GM23338 (cell line): ENCODE measurements at regions not wholly inside any gene's neighbourhood (a gene's known extent, or its start where the extent isn't known, plus 50 kb on each side); places are given as distances from the start of the nearest gene placed in this dataset.

ENCODE experiments used
- ATAC-seq: fragments of 200-7000 bp; cut with Tn5 transposase; 3 replicates; pipeline ENCODE4 v1.9.1; 2020
- DNase-seq: peaks from one replicate; pipeline ENCODE4 v3.0.0-alpha.2; 2015; ENCODE audit warnings: low spot score
- H2AFZ ChIP-seq: fragments of 200-600 bp; sonication (generic); 2 replicates; pipeline ENCODE4 v1.8.0; 2016; ENCODE audit warnings: antibody characterized with exemption, mild to moderate bottlenecking, moderate library complexity
- H3F3A ChIP-seq: fragments of 200-600 bp; sonication (generic); replicated peaks from 2 replicates; pipeline ENCODE4 v1.8.0; 2017; ENCODE audit warnings: antibody characterized with exemption, mixed run types, low read depth
- H3K27ac ChIP-seq: fragments of 200-600 bp; sonication (generic); 2 replicates; pipeline ENCODE4 v1.6.1; 2016; ENCODE audit warnings: low read depth
- H3K27me3 ChIP-seq: fragments of 200-600 bp; sonication (generic); 2 replicates; pipeline ENCODE4 v1.8.0; 2016; ENCODE audit warnings: mild to moderate bottlenecking, mixed run types, moderate library complexity; ENCODE audit not compliant: insufficient read depth
- H3K36me3 ChIP-seq: fragments of 200-600 bp; sonication (generic); 2 replicates; pipeline ENCODE4 v1.8.0; 2016; ENCODE audit warnings: mild to moderate bottlenecking; ENCODE audit not compliant: insufficient read depth
- H3K4me1 ChIP-seq: fragments of 200-600 bp; sonication (generic); 2 replicates; pipeline ENCODE4 v1.8.0; 2016; ENCODE audit warnings: mild to moderate bottlenecking, moderate library complexity; ENCODE audit not compliant: insufficient read depth
- H3K4me2 ChIP-seq: fragments of 200-600 bp; sonication (generic); 2 replicates; pipeline ENCODE4 v1.7.1; 2017; ENCODE audit warnings: mixed run types
- H3K4me3 ChIP-seq: fragments of 200-600 bp; sonication (generic); 2 replicates; pipeline ENCODE4 v1.6.1; 2016; ENCODE audit warnings: mixed run types
- H3K79me2 ChIP-seq: fragments of 200-600 bp; sonication (generic); replicated peaks from 2 replicates; pipeline ENCODE4 v1.8.0; 2017; ENCODE audit warnings: mild to moderate bottlenecking; ENCODE audit not compliant: insufficient read depth
- H3K9me2 ChIP-seq: fragments of 200-600 bp; sonication (generic); 2 replicates; pipeline ENCODE4 v1.8.0; 2017; ENCODE audit not compliant: insufficient read depth
- H4K20me1 ChIP-seq: fragments of 200-600 bp; sonication (generic); replicated peaks from 2 replicates; pipeline ENCODE4 v1.8.0; 2017; ENCODE audit warnings: mild to moderate bottlenecking; ENCODE audit not compliant: insufficient read depth
- H3K27ac Mint-ChIP-seq: 2 replicates; pipeline ENCODE4 v1.8.0; 2020; ENCODE audit warnings: inconsistent platforms, mild to moderate bottlenecking, moderate library complexity, mixed read lengths
- H3K27me3 Mint-ChIP-seq: 3 replicates; pipeline ENCODE4 v1.8.0; 2022; ENCODE audit warnings: low read depth, mild to moderate bottlenecking, moderate library complexity, mixed read lengths, inconsistent platforms; ENCODE audit not compliant: insufficient read depth, poor library complexity
- H3K36me3 Mint-ChIP-seq: 3 replicates; pipeline ENCODE4 v1.8.0; 2021; ENCODE audit warnings: low read depth, mild to moderate bottlenecking, inconsistent platforms, moderate library complexity, mixed read lengths
- H3K4me1 Mint-ChIP-seq: 3 replicates; pipeline ENCODE4 v1.8.0; 2020; ENCODE audit warnings: mild to moderate bottlenecking, inconsistent platforms, mixed read lengths
- H3K4me3 Mint-ChIP-seq: 3 replicates; pipeline ENCODE4 v1.8.0; 2021; ENCODE audit warnings: moderate library complexity, mild to moderate bottlenecking, inconsistent platforms, mixed read lengths
- H3K9me3 Mint-ChIP-seq: 3 replicates; pipeline ENCODE4 v1.8.0; 2020; ENCODE audit warnings: moderate library complexity, mild to moderate bottlenecking, inconsistent platforms, mixed read lengths
- CREB1 ChIP-seq: fragments of 250-450 bp; sonication (Bioruptor Pico); IDR thresholded peaks from 2 replicates; pipeline ENCODE4 v1.5.0; 2020; ENCODE audit warnings: low read depth, mild to moderate bottlenecking, moderate library complexity
- CTCF ChIP-seq, 2 experiments: fragments of 200-600 bp in 1 of 2; sonication (generic) in 1 of 2; conservative IDR thresholded peaks; 2 replicates each; pipeline versions ENCODE4 v1.5.1 to v1.6.1; 2016 to 2017; ENCODE audit warnings: antibody characterized with exemption in 2 of 2, low read depth in 2 of 2, mild to moderate bottlenecking in 2 of 2, moderate library complexity in 1 of 2
- ETS1 ChIP-seq: IDR thresholded peaks from 2 replicates; pipeline ENCODE4 v1.6.1; 2016; ENCODE audit warnings: antibody characterized with exemption
- EZH2 ChIP-seq: fragments of 200-600 bp; sonication (generic); IDR thresholded peaks from one replicate; pipeline ENCODE4 v1.8.0; 2017; ENCODE audit warnings: antibody characterized with exemption, mild to moderate bottlenecking, low read depth; ENCODE audit not compliant: unreplicated experiment
- EZH2phosphoT487 ChIP-seq: fragments of 200-600 bp; sonication (generic); IDR thresholded peaks from one replicate; pipeline ENCODE4 v1.8.1; 2018; ENCODE audit warnings: antibody characterized with exemption; ENCODE audit not compliant: unreplicated experiment
- JUNB ChIP-seq: IDR thresholded peaks from one replicate; pipeline ENCODE4 v1.6.1; 2016; ENCODE audit warnings: antibody characterized with exemption; ENCODE audit not compliant: unreplicated experiment
- NANOG ChIP-seq: IDR thresholded peaks from 2 replicates; pipeline ENCODE4 v1.6.1; 2016; ENCODE audit warnings: antibody characterized with exemption, borderline replicate concordance
- POLR2AphosphoS5 ChIP-seq: IDR thresholded peaks from 2 replicates; pipeline ENCODE4 v1.6.1; 2016; ENCODE audit warnings: antibody characterized with exemption, low read depth
- REST ChIP-seq: IDR thresholded peaks from one replicate; pipeline ENCODE4 v1.6.1; 2018; ENCODE audit warnings: antibody characterized with exemption; ENCODE audit not compliant: unreplicated experiment
- STAT1 ChIP-seq: IDR thresholded peaks from one replicate; pipeline ENCODE4 v1.6.1; 2016; ENCODE audit warnings: antibody characterized with exemption; ENCODE audit not compliant: unreplicated experiment
- ZNF331 ChIP-seq: fragments of 250-450 bp; sonication (Bioruptor Pico); IDR thresholded peaks from 2 replicates; pipeline ENCODE4 v1.5.0; 2020; ENCODE audit warnings: low read depth, mild to moderate bottlenecking, moderate library complexity
- ZNF462 ChIP-seq: fragments of 250-450 bp; sonication (Bioruptor Pico); IDR thresholded peaks from 2 replicates; pipeline ENCODE4 v1.5.0; 2020; ENCODE audit warnings: mild to moderate bottlenecking, moderate library complexity

- no peak for TF ChIP-seq ZNF462
These were observed 265.7 kb upstream of the ZC3H15 start (continued) for GRCh38 chr2:186220409-186220808.

- Histone ChIP-seq H3K27me3 (no peaks in the 10 kb centered on the region), H3K4me2 (no peak overlapping the region), H2AFZ (no peak overlapping the region), H3F3A (no peaks in the 10 kb centered on the region), H3K27ac (no peak overlapping the region), H3K4me3 (no peak overlapping the region), H3K79me2 (no peaks in the 10 kb centered on the region), H4K20me1 (no peaks in the 10 kb centered on the region), H3K36me3 (peaks cover 8% of the 10 kb centered on the region), H3K9me2 (0 out of 2 replicates have a peak, but pooled peaks cover 3% of the 10 kb centered on the region), H3K4me1 (no peaks in the 10 kb centered on the region)
- Mint-ChIP-seq H3K27ac (no peak overlapping the region), H3K9me3 (peaks cover 72% of the 10 kb centered on the region), H3K36me3 (peaks cover 62% of the 10 kb centered on the region), H3K4me1 (no peaks in the 10 kb centered on the region), H3K27me3 (peaks cover 10% of the 10 kb centered on the region), H3K4me3 (no peak overlapping the region)
- DNase-seq (no peak), ATAC-seq (no peak)
- TF ChIP-seq EZH2 (no peak), NANOG (no peak), ETS1 (no peak), CTCF (conservative IDR thresholded peaks at IDR 0.05; ENCODE audit: low read depth in 2 of 2) (no peak), ZNF331 (CRISPR knock-in tag) (no peak), POLR2AphosphoS5 (no peak), REST (no peak), STAT1 (no peak), CREB1 (no peak), JUNB (no peak), EZH2phosphoT487 (no peak)
These were observed 256.8 kb upstream of the ZC3H15 start for GRCh38 chr2:186229265-186229664.
